ENCODE measurements at regions not wholly inside any gene's neighbourhood (a gene's known extent, or its start where the extent isn't known, plus 50 kb on each side); places are given as distances from the start of the nearest gene placed in this dataset.

GRCh38 chr14:88985654-88986053 lies 161.2 kb downstream of the TTC8 start:
- DNase-seq = no peak

- peak; percentile 72 for DNase-seq
Measured at GRCh38 chr14:88986146-88986841, 161.8 kb downstream of the TTC8 start.

GRCh38 chr14:88986908-88987307 lies 162.5 kb downstream of the TTC8 start:
- peak; percentile 27 for DNase-seq

GRCh38 chr14:88987516-88987915 lies 163.1 kb downstream of the TTC8 start:
- no peak for DNase-seq

- no peak for DNase-seq
Measured at GRCh38 chr14:88989911-88990310, 165.5 kb downstream of the TTC8 start.

- no peak for DNase-seq
Measured at GRCh38 chr14:88990856-88991255, 166.4 kb downstream of the TTC8 start.

- no peak for DNase-seq
Measured at GRCh38 chr14:88992011-88992410, 167.6 kb downstream of the TTC8 start.

GRCh38 chr14:88993946-88994345 lies 169.5 kb downstream of the TTC8 start:
- peak; percentile 22 for DNase-seq

GRCh38 chr14:88995437-88996198 lies 171.2 kb downstream of the TTC8 start:
- peak; percentile 82 for DNase-seq

- no peak for DNase-seq
Measured at GRCh38 chr14:88998027-88998426, 173.6 kb downstream of the TTC8 start.

- DNase-seq = no peak
Measured at GRCh38 chr14:88999137-88999536, 174.7 kb downstream of the TTC8 start.

GRCh38 chr14:89000007-89000942 lies 175.8 kb downstream of the TTC8 start:
- peak; percentile 97 for DNase-seq

GRCh38 chr14:89004166-89004565 lies 179.7 kb downstream of the TTC8 start:
- DNase-seq = peak; percentile 57

GRCh38 chr14:89007906-89008305 lies 183.5 kb downstream of the TTC8 start:
- no peak for DNase-seq

GRCh38 chr14:89011355-89012281 lies 187.2 kb downstream of the TTC8 start:
- DNase-seq = no peak

- no peak for DNase-seq
Measured at GRCh38 chr14:89012282-89013097, 188.0 kb downstream of the TTC8 start.

GRCh38 chr14:89013098-89013504 lies 188.7 kb downstream of the TTC8 start:
- peak; percentile 13 for DNase-seq

- DNase-seq = no peak
Measured at GRCh38 chr14:89013698-89014568, 189.5 kb downstream of the TTC8 start.

- no peak for DNase-seq
Measured at GRCh38 chr14:89014569-89014850, 190.1 kb downstream of the TTC8 start.

- DNase-seq = no peak
Measured at GRCh38 chr14:89015016-89015415, 190.6 kb downstream of the TTC8 start.

All from fibroblast of skin of right quadriceps (primary cell).